A549 (cell line): ENCODE measurements at regions not wholly inside any gene's neighbourhood (a gene's known extent, or its start where the extent isn't known, plus 50 kb on each side); places are given as distances from the start of the nearest gene placed in this dataset.

Experiments used
- ATAC-seq, 2 experiments: fragments of 200-7000 bp in 1 of 2; fragments of >200 bp in 1 of 2; cut with Nextera tagmentation in 1 of 2; cut with Tn5 transposase in 1 of 2; 3 replicates each; pipeline versions ENCODE4 v1.8.0 to v1.9.1; 2018 to 2020; ENCODE audit warnings: mild to moderate bottlenecking in 1 of 2, moderate library complexity in 1 of 2
- CTCF ChIA-PET: fragments of 300-600 bp; sonication (Branson Sonifier 250); formaldehyde crosslinking; extraction: SDS; loops from one replicate; lab custom pipeline; 2021; ENCODE audit warnings: antibody characterized with exemption, inconsistent platforms; lab: Yijun Ruan, JAX
- POLR2A ChIA-PET: fragments of 350-600 bp; formaldehyde crosslinking; extraction: SDS; loops from one replicate; lab custom pipeline; 2021; ENCODE audit warnings: antibody characterized with exemption, inconsistent platforms; lab: Yijun Ruan, JAX
- DNase-seq, 2 experiments: peaks; one replicate each; pipeline versions ENCODE4 v3.0.0 to v3.0.0-alpha.2; 2011 to 2016; ENCODE audit warnings: low read depth in 1 of 2, low spot score in 1 of 2
- FAIRE-seq: peaks from 2 replicates; lab custom pipeline; 2011; peaks lifted over from hg19 to GRCh38; lab: Jason Lieb, UNC
- H3K27ac ChIP-seq, 2 experiments: fragments of >200 bp; sonication (Bioruptor Twin); formaldehyde crosslinking; 3 replicates each; pipeline ENCODE4 v1.5.1; 2016 to 2017
- H3K4me1 ChIP-seq: fragments of >200 bp; sonication (Bioruptor Twin); formaldehyde crosslinking; 3 replicates; pipeline ENCODE4 v1.6.1; 2016
- H3K4me2 ChIP-seq: fragments of >200 bp; sonication (Bioruptor Twin); formaldehyde crosslinking; 3 replicates; pipeline ENCODE4 v1.6.1; 2016
- H3K4me3 ChIP-seq: fragments of >200 bp; sonication (Bioruptor Twin); formaldehyde crosslinking; 3 replicates; pipeline ENCODE4 v1.5.1; 2016
- H3K9me3 ChIP-seq: fragments of >200 bp; sonication (Bioruptor Twin); formaldehyde crosslinking; 3 replicates; pipeline ENCODE4 v1.6.1; 2016
- BHLHE40 ChIP-seq: IDR thresholded peaks from 2 replicates; pipeline ENCODE4 v1.6.1; 2012; ENCODE audit warnings: low read depth, low read length, inconsistent platforms
- CBX2 ChIP-seq: fragments of 200-600 bp; sonication (generic); IDR thresholded peaks from 2 replicates; pipeline ENCODE4 v1.6.1; 2016; ENCODE audit warnings: low read depth, mild to moderate bottlenecking, borderline replicate concordance
- EP300 ChIP-seq, 2 experiments: fragments of >200 bp; sonication (Bioruptor Twin); formaldehyde crosslinking; IDR thresholded peaks; 2 replicates in 1 of 2; 3 replicates in 1 of 2; pipeline ENCODE4 v1.6.1; 2016 to 2017
- ESRRA ChIP-seq: fragments of 150-350 bp; IDR thresholded peaks from 2 replicates; pipeline ENCODE4 v1.6.1; 2014; ENCODE audit warnings: mild to moderate bottlenecking, low read length, borderline replicate concordance
- GATA3 ChIP-seq: IDR thresholded peaks from 2 replicates; pipeline ENCODE4 v1.6.1; 2012; ENCODE audit warnings: borderline replicate concordance
- HDAC2 ChIP-seq: fragments of 200-600 bp; sonication (generic); IDR thresholded peaks from 2 replicates; pipeline ENCODE4 v1.6.1; 2016
- JUNB ChIP-seq: fragments of >200 bp; sonication (Bioruptor Twin); formaldehyde crosslinking; IDR thresholded peaks from 2 replicates; pipeline ENCODE4 v1.6.1; 2016
- MYC ChIP-seq: IDR thresholded peaks from 2 replicates; pipeline ENCODE4 v1.6.1; 2012; ENCODE audit warnings: mild to moderate bottlenecking, inconsistent platforms, low read length, improper control_type of control experiment, borderline replicate concordance
- NFE2L2 ChIP-seq: fragments of 150-350 bp; conservative IDR thresholded peaks from 2 replicates; pipeline ENCODE4 v1.6.1; 2014; ENCODE audit warnings: low read length
- NPAS2 ChIP-seq: fragments of 250-450 bp; sonication (Bioruptor Pico); IDR thresholded peaks from 2 replicates; pipeline ENCODE4 v1.8.0; 2022; ENCODE audit warnings: mild to moderate bottlenecking, moderate library complexity, borderline replicate concordance
- POLR2A ChIP-seq: IDR thresholded peaks from 2 replicates; pipeline ENCODE4 v1.6.1; 2012; ENCODE audit warnings: mild to moderate bottlenecking, low read length
- POLR2AphosphoS2 ChIP-seq: conservative IDR thresholded peaks from 2 replicates; pipeline ENCODE4 v1.6.1; 2012; ENCODE audit warnings: low read length, improper control_type of control experiment, inconsistent platforms
- RAD21 ChIP-seq, 2 experiments: fragments of >200 bp in 1 of 2; sonication (Bioruptor Twin) in 1 of 2; formaldehyde crosslinking in 1 of 2; IDR thresholded peaks in 1 of 2; conservative IDR thresholded peaks in 1 of 2; 2 replicates in 1 of 2; 3 replicates in 1 of 2; pipeline ENCODE4 v1.6.1; 2012 to 2018; ENCODE audit warnings: inconsistent platforms in 1 of 2
- RCOR1 ChIP-seq: fragments of 150-350 bp; IDR thresholded peaks from 2 replicates; pipeline ENCODE4 v1.6.1; 2014; ENCODE audit warnings: antibody characterized with exemption, low read length, low read depth
- ZC3H11A ChIP-seq: fragments of 450-650 bp; IDR thresholded peaks from 2 replicates; pipeline ENCODE4 v1.6.1; 2014; ENCODE audit warnings: antibody characterized with exemption, mild to moderate bottlenecking
- WGBS: methylation state at CpG from one replicate; pipeline ENCODE4 v1.1.6; 2017; ENCODE audit errors: missing lambda C conversion rate; 5-methylcytosine and 5-hydroxymethylcytosine counted together
- TF ChIP-seq, protein P1 (sequence below): fragments of 450-650 bp; IDR thresholded peaks from 2 replicates; pipeline ENCODE4 v1.6.1; 2014; ENCODE audit warnings: antibody characterized with exemption
- TF ChIP-seq, protein P2 (sequence below): fragments of >200 bp; sonication (Bioruptor Twin); formaldehyde crosslinking; IDR thresholded peaks from 3 replicates; pipeline ENCODE4 v1.6.1; 2016
- TF ChIP-seq, protein P3 (sequence below): IDR thresholded peaks from 2 replicates; pipeline ENCODE4 v1.6.1; 2012; ENCODE audit warnings: low read depth, borderline replicate concordance
- TF ChIP-seq, protein P4 (sequence below): fragments of >200 bp; sonication (Bioruptor Twin); formaldehyde crosslinking; IDR thresholded peaks from 3 replicates; pipeline ENCODE4 v1.5.1; 2016
- TF ChIP-seq, protein P5 (sequence below): fragments of >200 bp; sonication (Bioruptor Twin); formaldehyde crosslinking; IDR thresholded peaks from 2 replicates; pipeline ENCODE4 v1.6.1; 2016

DNA sequence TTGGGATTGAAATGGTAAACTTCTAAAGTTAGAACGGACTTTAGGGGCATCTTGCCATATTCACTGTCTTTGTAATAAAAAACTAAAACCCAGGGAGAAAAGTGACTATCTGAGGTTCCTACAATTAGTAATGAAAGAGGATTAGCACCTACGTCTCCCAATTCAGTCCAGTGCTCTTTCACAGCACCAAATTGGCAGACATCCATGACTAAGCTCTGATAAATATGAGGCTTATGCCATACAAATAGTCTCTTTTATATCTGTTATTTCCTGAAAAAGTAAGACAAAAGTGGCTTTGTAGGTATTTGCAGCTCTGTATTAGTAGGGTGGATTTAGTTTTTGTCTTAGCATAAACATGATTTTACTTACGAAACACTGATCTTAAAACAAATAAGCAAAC is 315.0 kb upstream of the NRIP1 start:
- no peaks in the 10 kb centered on the region for H3K4me1 ChIP-seq
- no peak overlapping the region for H3K4me3 ChIP-seq
- ATAC-seq = no peak
- H3K4me2 ChIP-seq = no peak overlapping the region
- H3K27ac ChIP-seq = no peak overlapping the region
- H3K9me3 ChIP-seq = no peaks in the 10 kb centered on the region
- WGBS = 82% methylated on average over 3 of the region's 3 CpGs
- ChIA-PET CTCF (no interaction called here), POLR2A (no interaction called here)
- DNase-seq = no peak
- TF ChIP-seq, protein P1, sequence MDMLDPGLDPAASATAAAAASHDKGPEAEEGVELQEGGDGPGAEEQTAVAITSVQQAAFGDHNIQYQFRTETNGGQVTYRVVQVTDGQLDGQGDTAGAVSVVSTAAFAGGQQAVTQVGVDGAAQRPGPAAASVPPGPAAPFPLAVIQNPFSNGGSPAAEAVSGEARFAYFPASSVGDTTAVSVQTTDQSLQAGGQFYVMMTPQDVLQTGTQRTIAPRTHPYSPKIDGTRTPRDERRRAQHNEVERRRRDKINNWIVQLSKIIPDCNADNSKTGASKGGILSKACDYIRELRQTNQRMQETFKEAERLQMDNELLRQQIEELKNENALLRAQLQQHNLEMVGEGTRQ = no peak
- TF ChIP-seq POLR2A = no peak
- no peak for TF ChIP-seq BHLHE40
- no peak for TF ChIP-seq GATA3
- TF ChIP-seq, protein P2, sequence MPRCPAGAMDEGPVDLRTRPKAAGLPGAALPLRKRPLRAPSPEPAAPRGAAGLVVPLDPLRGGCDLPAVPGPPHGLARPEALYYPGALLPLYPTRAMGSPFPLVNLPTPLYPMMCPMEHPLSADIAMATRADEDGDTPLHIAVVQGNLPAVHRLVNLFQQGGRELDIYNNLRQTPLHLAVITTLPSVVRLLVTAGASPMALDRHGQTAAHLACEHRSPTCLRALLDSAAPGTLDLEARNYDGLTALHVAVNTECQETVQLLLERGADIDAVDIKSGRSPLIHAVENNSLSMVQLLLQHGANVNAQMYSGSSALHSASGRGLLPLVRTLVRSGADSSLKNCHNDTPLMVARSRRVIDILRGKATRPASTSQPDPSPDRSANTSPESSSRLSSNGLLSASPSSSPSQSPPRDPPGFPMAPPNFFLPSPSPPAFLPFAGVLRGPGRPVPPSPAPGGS = no peak
- no peak for TF ChIP-seq RAD21 (conservative IDR thresholded peaks at IDR 0.05 in 1 of 2, IDR thresholded peaks at IDR 0.05 in 1 of 2)
- TF ChIP-seq, protein P3, sequence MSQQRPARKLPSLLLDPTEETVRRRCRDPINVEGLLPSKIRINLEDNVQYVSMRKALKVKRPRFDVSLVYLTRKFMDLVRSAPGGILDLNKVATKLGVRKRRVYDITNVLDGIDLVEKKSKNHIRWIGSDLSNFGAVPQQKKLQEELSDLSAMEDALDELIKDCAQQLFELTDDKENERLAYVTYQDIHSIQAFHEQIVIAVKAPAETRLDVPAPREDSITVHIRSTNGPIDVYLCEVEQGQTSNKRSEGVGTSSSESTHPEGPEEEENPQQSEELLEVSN = no peak
- TF ChIP-seq ZC3H11A = no peak
- TF ChIP-seq, protein P4, sequence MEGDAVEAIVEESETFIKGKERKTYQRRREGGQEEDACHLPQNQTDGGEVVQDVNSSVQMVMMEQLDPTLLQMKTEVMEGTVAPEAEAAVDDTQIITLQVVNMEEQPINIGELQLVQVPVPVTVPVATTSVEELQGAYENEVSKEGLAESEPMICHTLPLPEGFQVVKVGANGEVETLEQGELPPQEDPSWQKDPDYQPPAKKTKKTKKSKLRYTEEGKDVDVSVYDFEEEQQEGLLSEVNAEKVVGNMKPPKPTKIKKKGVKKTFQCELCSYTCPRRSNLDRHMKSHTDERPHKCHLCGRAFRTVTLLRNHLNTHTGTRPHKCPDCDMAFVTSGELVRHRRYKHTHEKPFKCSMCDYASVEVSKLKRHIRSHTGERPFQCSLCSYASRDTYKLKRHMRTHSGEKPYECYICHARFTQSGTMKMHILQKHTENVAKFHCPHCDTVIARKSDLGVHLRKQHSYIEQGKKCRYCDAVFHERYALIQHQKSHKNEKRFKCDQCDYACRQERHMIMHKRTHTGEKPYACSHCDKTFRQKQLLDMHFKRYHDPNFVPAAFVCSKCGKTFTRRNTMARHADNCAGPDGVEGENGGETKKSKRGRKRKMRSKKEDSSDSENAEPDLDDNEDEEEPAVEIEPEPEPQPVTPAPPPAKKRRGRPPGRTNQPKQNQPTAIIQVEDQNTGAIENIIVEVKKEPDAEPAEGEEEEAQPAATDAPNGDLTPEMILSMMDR = no peak
- no peak for FAIRE-seq

DNA sequence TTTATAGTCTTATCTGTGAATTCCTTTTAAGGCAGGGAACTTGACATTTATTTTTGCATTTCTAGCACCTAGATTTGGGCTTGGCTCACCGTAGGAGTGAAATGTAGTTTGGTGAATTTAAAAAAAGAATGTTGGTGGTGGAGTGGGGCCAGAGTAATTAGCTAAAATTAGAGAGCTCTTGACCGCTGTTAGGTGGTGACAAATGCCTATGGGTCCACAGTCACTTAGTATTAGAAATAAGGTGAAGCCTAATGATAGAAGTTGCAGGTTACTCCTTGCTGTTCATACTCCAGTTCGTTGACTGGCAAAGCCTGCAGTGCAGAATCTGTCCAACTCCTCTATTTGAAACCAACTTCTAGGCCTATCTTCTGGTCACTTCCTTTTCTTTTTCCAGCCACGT is 318.8 kb upstream of the NRIP1 start:
- no peak for DNase-seq
- ChIA-PET CTCF (no interaction called here), POLR2A (no interaction called here)
- H3K4me1 ChIP-seq = no peaks in the 10 kb centered on the region
- no peak for ATAC-seq
- no peak overlapping the region for H3K4me3 ChIP-seq
- no peak overlapping the region for H3K27ac ChIP-seq
- 63% methylated on average over 4 of the region's 4 CpGs for WGBS
- FAIRE-seq = no peak
- H3K4me2 ChIP-seq = no peak overlapping the region
- no peaks in the 10 kb centered on the region for H3K9me3 ChIP-seq
- TF ChIP-seq POLR2AphosphoS2 = no peak
- no peak for TF ChIP-seq ESRRA
- TF ChIP-seq, protein P4 = no peak
- TF ChIP-seq EP300 (IDR thresholded peaks at IDR 0.05) = no peak
- TF ChIP-seq, protein P5, sequence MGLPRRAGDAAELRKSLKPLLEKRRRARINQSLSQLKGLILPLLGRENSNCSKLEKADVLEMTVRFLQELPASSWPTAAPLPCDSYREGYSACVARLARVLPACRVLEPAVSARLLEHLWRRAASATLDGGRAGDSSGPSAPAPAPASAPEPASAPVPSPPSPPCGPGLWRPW = no peak
- no peak for TF ChIP-seq HDAC2
- TF ChIP-seq NPAS2 (CRISPR knock-in tag) = no peak
- TF ChIP-seq RCOR1 = no peak
- TF ChIP-seq, protein P1 = no peak
- no peak for TF ChIP-seq JUNB
- TF ChIP-seq CBX2 = no peak
- no peak for TF ChIP-seq MYC
- TF ChIP-seq NFE2L2 = no peak
